T follicular helper cell (primary cell): ENCODE measurements at regions not wholly inside any gene's neighbourhood (a gene's known extent, or its start where the extent isn't known, plus 50 kb on each side); places are given as distances from the start of the nearest gene placed in this dataset.

Experiments
- DNase-seq: peaks from one replicate; pipeline ENCODE4 v3.0.0-alpha.2; 2020; ENCODE audit warnings: low read depth

DNA sequence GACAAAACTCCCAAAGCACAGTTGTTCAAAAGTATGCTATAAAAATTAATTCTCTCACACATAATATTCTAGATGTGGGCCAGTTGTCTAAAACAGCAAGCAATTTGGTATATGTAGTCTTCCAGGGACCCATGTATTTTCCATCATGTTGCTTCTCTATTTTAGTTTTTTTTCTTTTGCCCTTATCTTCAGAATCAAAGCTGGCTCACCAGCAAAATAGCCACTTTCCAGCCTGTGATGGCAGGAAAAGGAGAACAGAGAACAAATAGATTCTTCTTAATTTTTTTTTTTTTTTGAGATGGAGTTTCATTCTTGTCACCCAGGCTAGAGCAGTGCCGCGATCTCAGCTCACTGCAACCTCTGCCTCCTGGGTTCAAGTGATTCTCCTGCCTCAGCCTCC lies 680.8 kb upstream of the TENM3 start:
- DNase-seq: no peak

DNA sequence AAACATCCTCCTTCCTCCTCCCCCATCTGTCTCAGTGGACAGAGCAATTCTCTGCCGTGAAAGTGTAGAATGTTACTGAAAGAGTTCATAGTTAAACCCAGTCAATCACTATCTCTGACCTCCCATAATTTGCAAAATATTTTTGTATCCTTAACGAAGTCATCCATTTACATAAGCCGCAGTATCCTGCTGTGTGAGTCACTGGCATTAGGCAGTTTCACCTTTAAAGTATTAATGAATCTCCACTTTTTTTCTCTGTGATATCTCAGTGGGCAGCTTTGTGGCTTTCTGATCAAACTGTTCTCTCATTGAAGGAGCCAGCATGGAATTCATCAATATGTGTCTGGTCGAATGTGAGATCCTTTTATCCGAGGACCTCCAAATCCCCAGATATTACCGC lies 678.6 kb upstream of the TENM3 start:
- DNase-seq: no peak

DNA sequence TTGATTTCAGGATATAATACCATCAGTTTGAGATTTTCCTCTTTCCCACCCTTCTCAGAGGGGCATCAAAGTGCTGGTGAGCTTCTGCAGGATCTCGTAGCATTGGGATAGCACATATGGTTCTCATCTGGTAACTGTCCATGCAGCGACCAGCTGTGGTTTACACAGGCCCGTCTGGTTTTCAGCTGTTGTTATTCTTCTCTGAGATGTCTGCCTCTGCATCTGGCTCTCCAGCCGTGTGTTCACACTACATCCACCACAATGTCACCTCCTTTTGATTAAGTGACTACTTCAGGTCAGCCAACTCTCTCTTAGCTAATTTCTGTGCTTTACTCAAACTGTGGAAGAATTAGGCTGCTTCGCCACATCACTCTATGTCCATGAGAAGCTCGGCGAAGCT lies 676.7 kb upstream of the TENM3 start:
- no peak for DNase-seq

DNA sequence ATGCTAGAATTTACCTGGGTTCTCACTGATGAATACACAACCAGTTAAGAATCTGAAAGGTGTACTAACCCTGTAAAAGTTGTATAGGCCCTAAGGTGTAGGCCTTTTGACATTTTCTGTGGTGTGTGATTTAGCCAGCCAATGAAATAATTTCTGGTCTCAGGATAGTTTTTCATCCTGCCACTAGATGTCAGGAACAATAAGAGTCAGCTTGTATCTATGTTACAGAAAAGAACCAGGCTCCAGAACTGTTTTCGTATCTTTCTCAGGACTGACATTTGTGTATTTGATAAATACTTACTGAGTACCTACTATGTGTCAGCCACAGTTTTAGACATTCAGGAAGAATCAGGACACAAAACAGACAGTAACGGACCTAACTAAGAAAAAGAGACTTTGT lies 673.6 kb upstream of the TENM3 start:
- no peak for DNase-seq

DNA sequence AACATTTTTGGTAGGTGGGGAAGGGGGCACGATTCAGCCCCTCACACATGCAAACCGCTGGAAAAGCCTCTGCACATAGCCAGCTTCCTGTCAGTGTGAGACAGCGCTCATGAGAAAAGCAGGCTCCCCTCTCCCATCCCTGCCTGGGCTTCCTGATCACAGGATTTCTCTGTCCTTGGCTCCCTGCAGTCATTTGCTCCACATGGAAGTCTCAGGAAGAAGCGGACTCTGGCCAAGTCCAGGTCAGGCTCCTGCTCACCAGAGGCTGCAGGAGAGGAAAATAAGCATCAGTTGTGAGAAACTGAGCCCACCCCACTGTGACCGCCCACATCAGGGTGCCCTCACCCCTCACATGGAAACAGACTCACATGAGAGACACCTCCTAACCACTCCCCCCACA lies 664.3 kb upstream of the TENM3 start:
- no peak for DNase-seq

DNA sequence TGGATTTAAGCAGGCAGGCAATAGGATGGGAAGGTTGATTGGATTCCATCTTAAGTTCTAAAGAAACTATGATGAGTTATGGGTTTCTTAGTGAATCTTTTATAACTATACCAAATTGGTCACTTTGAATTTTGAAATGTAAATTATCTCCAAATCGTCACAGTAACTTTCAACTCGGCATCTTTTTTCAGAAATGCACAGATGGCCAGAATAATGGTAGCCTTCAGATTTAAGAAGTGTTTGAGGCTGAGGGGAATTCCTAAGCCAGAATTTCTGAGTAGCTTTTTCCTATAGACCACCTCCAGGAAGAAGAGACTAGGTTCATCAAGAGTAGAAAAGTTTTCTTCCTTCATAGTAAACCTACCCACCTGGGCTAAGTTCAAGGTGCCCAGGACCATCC lies 663.7 kb upstream of the TENM3 start:
- no peak for DNase-seq

DNA sequence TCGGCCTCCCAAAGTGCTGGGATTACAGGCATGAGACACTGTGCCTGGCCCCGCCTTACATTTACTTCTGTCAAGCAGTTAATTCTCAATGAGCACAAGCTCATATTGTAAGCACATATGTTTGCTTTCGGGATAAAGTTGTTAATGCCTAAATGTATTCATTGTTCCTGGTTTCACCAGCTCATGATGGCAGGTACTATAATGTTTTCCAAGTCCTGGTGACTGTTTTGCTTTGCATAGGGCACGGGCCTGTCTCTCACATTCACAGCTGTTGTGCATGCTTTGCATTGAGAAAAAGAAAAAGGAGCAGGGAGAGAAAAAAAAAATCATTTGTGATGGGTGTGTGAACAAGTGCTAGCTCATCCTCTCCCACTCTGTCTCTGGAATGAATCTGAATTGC lies 661.2 kb upstream of the TENM3 start:
- no peak for DNase-seq

DNA sequence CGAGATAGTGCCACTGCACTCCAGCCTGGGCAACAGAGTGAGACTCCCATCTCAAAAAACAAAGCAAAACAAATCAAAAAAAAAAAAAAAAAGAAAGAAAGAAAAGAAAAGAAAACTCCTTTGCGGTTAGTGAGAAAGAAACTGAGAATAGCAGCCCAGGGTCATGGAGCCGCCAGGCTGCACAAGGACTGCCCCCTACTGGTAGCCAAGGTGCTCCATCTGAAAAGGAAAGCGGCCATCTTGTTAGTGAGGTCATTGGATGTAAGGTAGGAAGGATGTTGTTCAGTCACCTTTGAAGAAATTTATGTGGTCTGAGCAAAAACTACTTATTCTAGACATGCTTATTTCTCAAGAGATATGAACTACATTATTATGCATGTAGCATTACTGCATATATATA lies 660.6 kb upstream of the TENM3 start:
- no peak for DNase-seq

DNA sequence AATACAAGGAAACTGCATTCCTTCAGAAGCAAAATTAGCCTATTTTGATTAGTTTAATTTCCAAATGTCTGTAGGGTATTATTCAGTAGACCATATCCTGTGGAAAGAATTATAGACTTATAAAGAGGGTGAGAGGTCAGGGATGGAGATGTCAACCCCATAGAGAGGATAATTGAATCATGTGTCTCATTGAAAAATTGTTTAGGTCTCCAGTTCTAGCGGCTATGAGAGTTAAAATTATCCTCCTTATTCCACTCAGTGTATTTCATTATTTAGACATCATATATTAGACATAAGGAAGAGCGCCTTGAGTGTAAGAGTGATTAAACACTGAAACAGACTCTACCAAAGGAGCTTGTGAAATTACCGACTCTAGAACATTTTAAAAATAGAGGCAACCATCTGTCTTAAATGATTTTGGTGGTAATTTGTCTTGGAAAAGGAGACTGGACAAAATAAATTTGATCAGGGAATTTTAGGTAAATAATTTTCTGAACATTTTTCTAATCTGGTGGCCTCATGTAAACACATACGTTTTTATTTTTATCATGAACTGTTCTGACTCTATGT lies 654.4 kb upstream of the TENM3 start:
- no peak for DNase-seq

DNA sequence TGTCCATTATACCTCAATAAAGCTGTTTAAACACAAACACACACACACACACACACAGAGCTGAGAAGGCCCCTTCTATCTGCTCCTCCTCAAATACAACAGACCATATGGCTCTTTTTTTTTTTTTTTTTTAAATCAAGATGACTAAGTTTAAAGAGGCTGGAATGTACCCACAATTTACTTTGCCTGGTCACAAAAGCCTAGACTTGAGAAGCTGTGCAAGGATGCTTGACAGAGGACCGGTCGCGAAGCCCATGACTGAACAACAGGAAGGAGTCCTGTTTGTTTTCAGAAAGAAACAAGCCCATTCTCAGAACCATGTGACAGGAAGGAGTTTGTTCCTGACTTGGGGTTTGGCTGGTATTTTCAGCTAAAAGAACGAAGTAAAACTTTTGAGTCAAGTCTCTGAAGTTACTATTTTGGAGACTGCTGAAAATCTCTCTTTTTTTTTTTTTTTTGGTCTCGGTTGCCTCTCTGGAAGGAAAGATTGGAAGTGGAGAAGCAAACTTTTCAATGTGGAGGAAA lies 650.9 kb upstream of the TENM3 start:
- DNase-seq: no peak

DNA sequence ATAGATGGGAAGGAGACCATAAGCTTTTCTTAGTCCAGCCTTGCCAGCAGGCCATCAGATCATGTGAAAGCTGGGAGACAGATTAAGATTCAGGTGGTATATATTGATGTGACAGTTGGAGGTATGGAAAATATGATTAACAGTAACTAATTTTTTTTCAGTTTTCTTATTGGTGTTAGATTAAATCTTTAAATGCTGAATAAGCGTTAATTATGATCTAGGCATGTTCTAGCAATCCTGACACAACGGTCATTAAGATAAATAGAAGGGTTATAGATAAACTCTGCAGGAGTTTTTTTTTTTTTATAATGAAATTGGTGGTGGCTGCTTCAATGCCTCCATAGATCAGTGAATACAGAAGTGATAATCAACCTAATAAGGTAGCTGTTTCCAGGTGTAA lies 649.5 kb upstream of the TENM3 start:
- DNase-seq: no peak

DNA sequence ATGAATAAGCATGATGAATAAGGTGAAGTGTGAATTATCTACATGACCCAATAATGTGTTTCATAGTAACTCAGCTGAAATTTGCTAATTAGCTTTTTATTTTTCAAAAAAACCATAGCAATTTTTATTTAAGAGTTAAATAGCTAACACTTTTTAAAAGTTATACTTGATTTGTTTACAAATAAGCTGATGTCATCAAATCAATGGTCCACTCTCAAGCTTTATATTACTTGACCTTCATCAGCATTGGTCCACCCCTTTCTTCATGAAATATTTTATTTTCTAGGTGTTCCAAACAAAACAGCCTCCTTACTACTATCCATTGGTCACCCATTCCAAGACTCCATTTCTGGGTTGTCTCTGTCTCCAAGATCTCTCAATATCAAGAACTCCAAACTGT lies 649.0 kb upstream of the TENM3 start:
- DNase-seq: no peak

DNA sequence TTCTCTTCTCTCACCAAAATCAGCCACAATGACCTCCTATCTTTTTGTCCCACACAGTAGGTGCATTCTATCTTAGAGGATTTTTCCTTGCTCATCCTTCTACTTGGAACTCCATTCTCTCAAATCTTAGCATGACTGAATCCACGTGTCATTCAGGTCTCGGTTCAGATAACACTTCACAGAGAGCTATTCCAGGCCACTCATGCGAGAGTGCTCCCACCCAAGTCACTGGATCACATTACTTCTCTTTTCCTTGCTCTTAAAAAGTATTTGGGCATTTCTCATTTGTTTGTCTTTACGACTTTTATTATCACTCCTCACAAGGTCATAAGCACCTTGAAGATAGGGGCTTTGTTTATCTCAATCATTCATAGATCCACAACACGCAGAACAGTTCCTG lies 647.5 kb upstream of the TENM3 start:
- DNase-seq: no peak

DNA sequence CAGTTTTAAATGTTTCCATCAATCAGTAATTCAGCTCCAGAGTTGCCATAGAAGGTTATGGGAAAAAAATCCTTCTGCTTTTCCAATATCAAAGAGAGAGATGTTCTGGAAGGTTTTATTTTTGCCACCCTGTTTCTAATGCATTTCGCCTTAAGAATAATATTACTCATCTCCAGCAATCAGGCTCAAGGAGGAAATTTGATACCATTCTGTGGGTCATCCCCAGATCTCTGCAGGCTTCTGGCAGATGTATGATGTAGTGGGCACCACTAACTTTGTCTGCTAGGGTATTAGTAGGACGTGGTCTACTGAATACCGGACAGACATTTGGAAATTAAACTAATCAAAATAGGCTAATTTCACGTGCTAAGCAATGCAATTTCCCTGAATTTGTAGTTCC lies 645.4 kb upstream of the TENM3 start:
- no peak for DNase-seq

DNA sequence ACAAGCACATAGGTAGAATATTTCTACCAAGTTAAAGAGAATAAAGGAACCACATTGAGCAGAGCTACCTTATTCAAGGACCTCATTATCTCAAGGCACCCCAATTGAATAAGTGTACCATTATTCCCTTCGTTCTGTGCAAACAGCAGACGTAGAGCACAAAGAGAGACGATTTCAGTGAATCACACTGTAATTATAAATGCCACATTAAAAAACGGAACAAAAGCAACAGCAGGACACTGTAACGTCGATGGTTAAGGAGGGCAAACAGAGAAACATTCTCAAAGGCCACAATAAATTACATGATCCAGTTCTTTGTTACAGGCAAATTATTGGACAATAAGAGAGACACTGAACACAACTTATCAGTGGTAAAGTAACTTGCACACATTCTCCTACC lies 644.1 kb upstream of the TENM3 start:
- DNase-seq: no peak

DNA sequence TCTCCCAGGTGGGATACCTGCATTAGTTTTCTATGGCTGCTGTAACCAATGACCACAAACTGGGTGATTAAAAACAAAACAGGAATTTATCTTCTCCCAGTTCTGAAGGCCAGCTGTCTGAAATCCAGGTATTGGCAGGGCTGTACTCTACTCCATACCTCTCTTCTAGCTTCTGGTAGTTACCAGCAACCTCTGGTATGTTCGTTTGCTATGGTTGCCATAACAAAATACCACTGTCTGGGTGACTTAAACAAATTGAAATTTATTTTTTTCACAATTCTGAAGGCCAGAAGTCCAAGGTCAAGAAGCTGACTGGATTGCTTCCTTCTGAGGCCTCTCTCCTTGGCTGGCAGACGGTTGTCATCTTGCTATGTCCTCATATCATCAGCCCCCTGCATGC lies 642.1 kb upstream of the TENM3 start:
- DNase-seq: no peak

DNA sequence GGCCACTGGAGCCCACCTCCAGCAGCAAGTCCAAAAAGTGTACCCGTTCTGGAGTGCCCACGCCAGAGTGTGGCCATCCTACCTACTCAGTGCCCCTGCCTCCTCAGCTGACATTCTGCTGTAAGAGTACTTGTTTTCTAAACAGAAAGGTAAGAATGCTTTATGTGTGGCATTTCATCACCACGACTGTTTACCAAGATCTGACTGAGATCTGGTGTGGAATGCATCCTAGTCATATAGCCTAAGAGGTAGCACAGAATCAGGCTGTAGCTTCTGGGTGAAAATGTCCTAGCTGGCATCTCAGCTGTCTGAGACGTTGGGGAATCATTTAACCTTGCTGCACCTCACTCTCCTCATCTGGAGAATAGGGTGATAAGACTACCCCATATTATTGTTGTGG lies 638.7 kb upstream of the TENM3 start:
- no peak for DNase-seq

DNA sequence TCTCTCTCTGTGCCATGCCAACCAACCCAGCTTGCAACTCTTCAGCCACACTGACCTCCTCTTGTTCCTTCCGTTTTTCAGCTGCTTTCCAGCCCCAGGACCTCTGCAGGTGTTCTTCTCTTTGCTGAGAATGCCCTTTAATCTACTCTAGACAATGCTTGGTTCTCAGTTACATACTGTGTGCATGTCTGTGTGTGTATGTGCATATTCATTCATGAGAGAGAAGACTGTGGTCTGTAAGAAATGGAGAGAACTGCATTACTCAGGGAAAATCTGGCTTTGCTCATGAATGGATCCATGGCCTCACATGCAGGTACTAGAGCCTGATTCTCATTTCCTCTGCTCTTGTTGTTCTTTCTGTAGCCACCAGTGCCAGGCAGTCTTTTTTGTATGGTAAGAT lies 636.9 kb upstream of the TENM3 start:
- DNase-seq: no peak

DNA sequence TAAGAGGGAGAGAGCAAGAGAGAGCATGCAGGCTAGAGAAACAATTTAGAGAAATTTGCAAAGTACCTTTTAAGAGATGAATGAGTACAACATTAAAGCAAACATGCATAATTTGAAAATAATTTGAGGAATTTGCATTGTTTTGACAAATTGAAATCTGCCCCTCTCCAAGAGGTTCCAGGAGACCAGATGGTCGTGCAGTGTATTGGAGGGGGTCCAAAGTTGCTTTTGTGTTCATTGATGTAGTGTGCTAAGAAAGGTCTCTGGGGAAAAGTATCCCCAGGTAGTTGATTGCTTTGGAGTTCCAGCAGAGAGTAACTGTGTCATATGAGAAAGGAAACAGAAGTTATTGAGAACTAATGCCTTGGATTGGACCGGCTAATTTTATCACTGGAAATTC lies 635.0 kb upstream of the TENM3 start:
- DNase-seq: no peak

DNA sequence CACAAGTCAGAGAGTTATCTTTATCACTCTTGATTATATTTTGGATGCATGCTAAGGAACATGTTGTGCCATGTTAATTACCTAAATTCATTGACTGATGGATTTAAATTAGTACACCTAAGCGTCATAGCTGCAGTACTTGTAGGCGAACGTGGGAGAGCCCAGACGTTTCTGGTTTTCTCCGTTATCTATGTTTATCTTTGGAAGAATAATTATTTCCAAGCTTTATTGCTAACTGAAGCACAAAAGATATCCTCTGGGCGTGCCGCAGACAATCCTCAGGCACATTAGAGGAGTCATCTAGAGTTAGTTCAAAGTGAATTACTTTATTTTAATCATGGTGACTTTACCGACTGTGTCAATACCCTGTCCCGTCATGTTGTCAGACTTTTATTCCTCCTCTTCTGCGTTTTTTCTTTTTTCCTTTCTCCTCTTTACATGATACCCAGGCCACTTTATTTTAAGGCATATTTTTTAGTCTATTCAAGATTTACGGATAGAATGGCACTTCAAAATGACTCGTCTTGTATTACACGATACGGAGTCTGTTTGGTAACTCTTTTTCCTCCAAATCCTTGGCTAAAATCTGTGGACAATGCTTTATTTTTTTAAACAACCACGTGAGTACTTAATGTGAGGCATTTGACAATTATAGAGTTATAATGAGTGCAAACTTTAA lies 632.0 kb upstream of the TENM3 start:
- DNase-seq: no peak

DNA sequence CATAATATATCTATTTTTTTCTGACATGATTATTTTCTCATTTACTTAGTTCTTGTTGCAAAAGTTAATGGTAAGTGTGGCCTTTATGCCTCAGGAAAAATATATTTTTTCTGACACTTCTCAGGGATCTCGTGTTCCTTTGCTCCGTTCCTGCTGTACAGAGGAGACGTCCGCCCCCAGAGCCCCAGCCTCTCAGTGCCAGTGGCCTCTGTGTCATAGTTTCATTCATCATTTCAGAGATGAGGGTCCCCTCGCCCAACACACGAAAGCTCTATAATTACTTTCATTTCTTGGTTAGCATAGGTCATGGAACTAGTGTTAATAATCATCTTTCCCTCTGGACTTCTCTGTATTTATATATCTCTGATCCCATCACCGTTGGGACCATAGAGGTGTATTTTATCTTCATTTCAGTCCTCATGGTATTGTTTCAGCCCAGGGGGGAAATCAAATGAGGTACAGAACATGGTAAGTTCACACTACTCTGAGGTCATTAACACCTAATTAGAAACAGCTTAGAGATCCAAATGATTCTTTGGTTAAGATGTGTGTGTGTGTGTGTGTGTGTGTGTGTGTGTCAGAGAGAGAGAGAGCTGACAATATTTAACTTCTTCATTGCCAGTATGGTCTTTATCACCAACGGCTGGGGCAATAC lies 631.1 kb upstream of the TENM3 start:
- no peak for DNase-seq

DNA sequence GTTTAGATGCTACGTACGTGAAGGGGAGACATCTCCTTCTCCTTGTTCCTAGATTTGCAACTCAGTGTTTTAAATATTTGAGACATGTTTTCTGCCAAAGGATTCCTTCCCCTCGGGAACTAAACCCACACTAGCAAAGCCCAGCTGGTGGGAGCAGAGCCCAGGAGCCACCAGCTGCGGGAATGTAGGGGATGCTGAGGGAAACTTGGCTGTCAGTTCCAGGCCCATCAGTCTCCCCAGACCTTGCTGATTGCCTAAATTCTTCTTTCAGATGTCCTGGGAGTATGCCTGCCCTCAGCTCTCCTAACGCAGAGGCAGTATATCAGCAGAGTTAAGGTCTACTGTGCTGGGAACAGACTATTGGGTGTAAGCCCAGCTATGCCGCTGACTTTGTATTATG lies 630.0 kb upstream of the TENM3 start:
- DNase-seq: no peak

DNA sequence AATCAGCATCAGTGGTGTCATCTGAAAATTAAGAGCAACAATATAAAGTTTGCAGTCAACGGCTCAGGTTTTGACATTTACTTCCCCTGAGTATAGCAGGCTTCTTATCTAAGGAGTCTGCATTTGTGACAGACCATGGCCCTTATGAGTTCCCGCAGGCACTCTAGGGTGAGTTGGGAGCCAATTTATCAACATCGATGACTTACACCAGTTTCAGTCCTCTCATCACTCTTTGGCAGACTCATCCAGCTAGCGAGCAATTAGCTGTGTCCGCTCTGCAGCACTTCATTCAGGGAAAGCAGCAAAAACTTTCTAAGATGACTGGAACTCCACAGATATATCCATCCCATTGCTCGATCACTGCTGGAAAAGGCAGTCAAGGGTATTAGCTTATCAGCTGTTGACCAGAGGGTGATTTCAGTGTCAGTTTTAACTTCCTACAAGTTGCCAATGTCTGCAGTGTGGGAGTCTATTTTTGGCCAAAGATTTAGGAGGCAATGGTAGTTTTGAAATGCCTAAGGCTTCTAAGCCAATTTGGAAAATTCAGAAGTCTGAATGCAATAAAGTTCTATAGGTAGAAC lies 625.1 kb upstream of the TENM3 start:
- no peak for DNase-seq
